ENCODE measurements at regions not wholly inside any gene's neighbourhood (a gene's known extent, or its start where the extent isn't known, plus 50 kb on each side); places are given as distances from the start of the nearest gene placed in this dataset.

- Mint-ChIP-seq H3K4me1 (no peaks in the 10 kb centered on the region), H3K27ac (no peak overlapping the region), H3K4me3 (no peak overlapping the region), H3K27me3 (no peaks in the 10 kb centered on the region), H3K9me3 (ENCODE audit: insufficient read depth) (no peaks in the 10 kb centered on the region)
- intact Hi-C loops (cut with micrococcal nuclease): no loop called here
- no peak overlapping the region for H2AFZ ChIP-seq (ENCODE audit: insufficient read depth, low read depth, low read length, poor library complexity, severe bottlenecking)
- DNase-seq: no peak
- TF ChIP-seq EZH2 (IDR thresholded peaks at IDR 0.05; ENCODE audit: borderline replicate concordance, insufficient read depth, low read depth, low read length, poor library complexity, severe bottlenecking): no peak
- H4K20me1 ChIP-seq (ENCODE audit: control insufficient read depth, insufficient read depth, low read length, poor library complexity, severe bottlenecking): no peaks in the 10 kb centered on the region
- H3K27me3 ChIP-seq (replicated peaks in 1 of 4; ENCODE audit: control extremely low read depth in 1 of 4, control insufficient read depth in 3 of 4, insufficient read depth in 4 of 4, low read length in 3 of 4): no peaks in the 10 kb centered on the region
- no peak for ATAC-seq (ENCODE audit: low read depth)
- no peaks in the 10 kb centered on the region for H3K36me3 ChIP-seq (replicated peaks in 1 of 2; ENCODE audit: control extremely low read depth in 1 of 2, control insufficient read depth in 1 of 2, extremely low read depth in 1 of 2, insufficient read depth in 2 of 2, low read length in 1 of 2)
- ChIA-PET POLR2A (no interaction called here), CTCF (no interaction called here)
- H3K9me3 ChIP-seq (ENCODE audit: control extremely low read depth in 1 of 3, control insufficient read depth in 2 of 3, insufficient read depth in 1 of 3, low read length in 2 of 3): no peaks in the 10 kb centered on the region
- H3K79me2 ChIP-seq (ENCODE audit: control insufficient read depth, insufficient read depth, low read length): no peaks in the 10 kb centered on the region
- H3K9ac ChIP-seq (ENCODE audit: low read length): no peak overlapping the region
- 41% methylated on average over 4 of the region's 10 CpGs for WGBS (ENCODE audit: insufficient coverage)
- H3K27ac ChIP-seq (ENCODE audit: low read length in 2 of 2): no peak overlapping the region
- H3K4me2 ChIP-seq (replicated peaks; ENCODE audit: low read depth, low read length, poor library complexity, severe bottlenecking): no peak overlapping the region
- no peak overlapping the region for H3K4me3 ChIP-seq (ENCODE audit: control extremely low read depth in 1 of 5, extremely low read depth in 1 of 5, insufficient read depth in 1 of 5, low read depth in 2 of 5, low read length in 4 of 5)
- no peaks in the 10 kb centered on the region for H3K4me1 ChIP-seq (ENCODE audit: control insufficient read depth in 2 of 2, insufficient read depth in 2 of 2, low read length in 2 of 2)
Measured at GRCh38 chr9:104258296-104259011, 164.3 kb downstream of the SMC2 start.

- Histone ChIP-seq H3K4me1 (ENCODE audit: control insufficient read depth in 2 of 2, insufficient read depth in 2 of 2, low read length in 2 of 2) (no peaks in the 10 kb centered on the region), H4K20me1 (ENCODE audit: control insufficient read depth, insufficient read depth, low read length, poor library complexity, severe bottlenecking) (no peaks in the 10 kb centered on the region), H2AFZ (ENCODE audit: insufficient read depth, low read depth, low read length, poor library complexity, severe bottlenecking) (no peak overlapping the region), H3K4me3 (ENCODE audit: control extremely low read depth in 1 of 5, extremely low read depth in 1 of 5, insufficient read depth in 1 of 5, low read depth in 2 of 5, low read length in 4 of 5) (no peak overlapping the region), H3K9ac (ENCODE audit: low read length) (no peak overlapping the region), H3K9me3 (ENCODE audit: control extremely low read depth in 1 of 3, control insufficient read depth in 2 of 3, insufficient read depth in 1 of 3, low read length in 2 of 3) (no peaks in the 10 kb centered on the region), H3K4me2 (replicated peaks; ENCODE audit: low read depth, low read length, poor library complexity, severe bottlenecking) (no peak overlapping the region), H3K27me3 (replicated peaks in 1 of 4; ENCODE audit: control extremely low read depth in 1 of 4, control insufficient read depth in 3 of 4, insufficient read depth in 4 of 4, low read length in 3 of 4) (no peaks in the 10 kb centered on the region), H3K27ac (ENCODE audit: low read length in 2 of 2) (no peak overlapping the region), H3K36me3 (replicated peaks in 1 of 2; ENCODE audit: control extremely low read depth in 1 of 2, control insufficient read depth in 1 of 2, extremely low read depth in 1 of 2, insufficient read depth in 2 of 2, low read length in 1 of 2) (no peaks in the 10 kb centered on the region), H3K79me2 (ENCODE audit: control insufficient read depth, insufficient read depth, low read length) (no peaks in the 10 kb centered on the region)
- CTCF ChIA-PET: no interaction called here
- ATAC-seq (ENCODE audit: low read depth) (no peak), DNase-seq (no peak)
- Mint-ChIP-seq H3K4me3 (no peak overlapping the region), H3K4me1 (no peaks in the 10 kb centered on the region), H3K9me3 (ENCODE audit: insufficient read depth) (no peaks in the 10 kb centered on the region), H3K27ac (no peak overlapping the region), H3K27me3 (no peaks in the 10 kb centered on the region)
- intact Hi-C loops (cut with micrococcal nuclease): no loop called here
- no CpG with 5 or more reads among the region's 3 CpGs for WGBS (ENCODE audit: insufficient coverage)
- POLR2A ChIA-PET: no interaction called here
- TF ChIP-seq EZH2 (IDR thresholded peaks at IDR 0.05; ENCODE audit: borderline replicate concordance, insufficient read depth, low read depth, low read length, poor library complexity, severe bottlenecking) (no peak), CTCF (IDR thresholded peaks at IDR 0.05) (no peak)
Measured at GRCh38 chr9:104260004-104260403, 165.9 kb downstream of the SMC2 start.
